B cell (primary cell): ENCODE measurements at regions not wholly inside any gene's neighbourhood (a gene's known extent, or its start where the extent isn't known, plus 50 kb on each side); places are given as distances from the start of the nearest gene placed in this dataset.

ENCODE experiments used
- EZH2 ChIP-seq: IDR thresholded peaks from 2 replicates; pipeline ENCODE4 v1.6.1; 2012; ENCODE audit warnings: borderline replicate concordance, low read depth, mild to moderate bottlenecking, moderate library complexity, low read length; ENCODE audit not compliant: insufficient read depth, poor library complexity, severe bottlenecking
- TF ChIP-seq, protein P1 (sequence below): fragments of 200-600 bp; IDR thresholded peaks from one replicate; pipeline ENCODE4 v1.8.0; 2022; ENCODE audit warnings: antibody characterized with exemption, mild to moderate bottlenecking

DNA sequence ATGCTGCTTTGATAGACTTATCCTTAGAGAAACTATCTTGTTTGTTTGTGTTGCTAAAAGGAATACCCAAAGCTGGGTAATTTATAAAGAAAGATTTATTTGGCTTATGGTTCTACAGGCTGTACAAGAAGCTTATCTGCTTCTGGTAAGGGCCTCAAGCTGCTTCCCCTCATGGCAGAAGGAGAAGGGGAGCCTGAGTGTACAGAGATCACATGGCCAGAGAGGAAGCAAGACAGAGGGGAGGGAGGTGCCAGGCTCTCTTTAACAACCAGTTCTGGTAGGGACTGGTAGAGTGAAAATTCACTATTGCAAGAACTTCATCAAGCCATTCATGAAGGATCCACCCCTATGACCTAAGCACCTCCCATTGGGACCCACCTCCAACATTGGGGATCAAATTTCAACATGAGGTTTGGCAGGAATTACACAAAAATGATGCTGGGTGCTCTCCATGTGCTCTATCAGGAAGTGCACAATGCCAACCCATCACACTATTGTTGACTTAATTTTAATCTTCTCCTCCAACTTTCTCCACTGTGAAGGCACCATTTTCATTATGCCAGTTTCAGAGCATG is 115.1 kb upstream of the SHB start:
- TF ChIP-seq, protein P1, sequence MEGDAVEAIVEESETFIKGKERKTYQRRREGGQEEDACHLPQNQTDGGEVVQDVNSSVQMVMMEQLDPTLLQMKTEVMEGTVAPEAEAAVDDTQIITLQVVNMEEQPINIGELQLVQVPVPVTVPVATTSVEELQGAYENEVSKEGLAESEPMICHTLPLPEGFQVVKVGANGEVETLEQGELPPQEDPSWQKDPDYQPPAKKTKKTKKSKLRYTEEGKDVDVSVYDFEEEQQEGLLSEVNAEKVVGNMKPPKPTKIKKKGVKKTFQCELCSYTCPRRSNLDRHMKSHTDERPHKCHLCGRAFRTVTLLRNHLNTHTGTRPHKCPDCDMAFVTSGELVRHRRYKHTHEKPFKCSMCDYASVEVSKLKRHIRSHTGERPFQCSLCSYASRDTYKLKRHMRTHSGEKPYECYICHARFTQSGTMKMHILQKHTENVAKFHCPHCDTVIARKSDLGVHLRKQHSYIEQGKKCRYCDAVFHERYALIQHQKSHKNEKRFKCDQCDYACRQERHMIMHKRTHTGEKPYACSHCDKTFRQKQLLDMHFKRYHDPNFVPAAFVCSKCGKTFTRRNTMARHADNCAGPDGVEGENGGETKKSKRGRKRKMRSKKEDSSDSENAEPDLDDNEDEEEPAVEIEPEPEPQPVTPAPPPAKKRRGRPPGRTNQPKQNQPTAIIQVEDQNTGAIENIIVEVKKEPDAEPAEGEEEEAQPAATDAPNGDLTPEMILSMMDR: no peak
- TF ChIP-seq EZH2: no peak
